ENCODE measurements at regions not wholly inside any gene's neighbourhood (a gene's known extent, or its start where the extent isn't known, plus 50 kb on each side); places are given as distances from the start of the nearest gene placed in this dataset.

DNA sequence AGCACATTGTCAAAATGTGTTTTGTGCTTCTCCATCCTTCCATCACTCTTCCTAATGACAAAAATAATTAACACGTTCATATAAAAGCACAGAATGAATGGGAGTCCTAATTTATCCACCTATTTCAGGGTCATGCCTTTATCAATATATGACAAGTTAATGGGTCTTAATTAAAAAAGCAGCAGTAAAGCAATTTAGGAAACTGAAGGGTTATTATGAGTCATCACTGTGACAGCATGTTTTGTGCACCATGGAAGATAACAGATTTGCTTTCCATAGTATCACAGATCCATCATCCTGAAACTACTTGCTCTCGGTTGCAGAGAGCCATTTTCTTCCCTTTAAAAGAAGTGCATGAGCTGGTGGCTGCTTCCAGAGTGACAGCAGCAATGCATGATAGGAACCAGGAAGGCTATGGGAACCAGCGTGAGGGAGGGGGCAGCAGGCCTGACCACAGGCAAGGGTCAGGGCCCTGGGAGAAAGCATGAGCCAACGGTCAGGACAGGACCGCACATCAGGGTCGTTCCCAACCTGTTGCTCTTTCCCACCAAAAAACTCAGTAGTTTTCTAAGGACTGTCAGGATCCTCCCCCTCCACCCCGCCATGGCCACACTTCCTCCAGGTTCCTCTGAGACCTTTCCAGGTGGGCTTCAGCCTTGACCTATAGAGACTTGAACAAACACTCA, 784.1 kb downstream of the UQCRFS1 start (continued):
- TF ChIP-seq, protein P1, sequence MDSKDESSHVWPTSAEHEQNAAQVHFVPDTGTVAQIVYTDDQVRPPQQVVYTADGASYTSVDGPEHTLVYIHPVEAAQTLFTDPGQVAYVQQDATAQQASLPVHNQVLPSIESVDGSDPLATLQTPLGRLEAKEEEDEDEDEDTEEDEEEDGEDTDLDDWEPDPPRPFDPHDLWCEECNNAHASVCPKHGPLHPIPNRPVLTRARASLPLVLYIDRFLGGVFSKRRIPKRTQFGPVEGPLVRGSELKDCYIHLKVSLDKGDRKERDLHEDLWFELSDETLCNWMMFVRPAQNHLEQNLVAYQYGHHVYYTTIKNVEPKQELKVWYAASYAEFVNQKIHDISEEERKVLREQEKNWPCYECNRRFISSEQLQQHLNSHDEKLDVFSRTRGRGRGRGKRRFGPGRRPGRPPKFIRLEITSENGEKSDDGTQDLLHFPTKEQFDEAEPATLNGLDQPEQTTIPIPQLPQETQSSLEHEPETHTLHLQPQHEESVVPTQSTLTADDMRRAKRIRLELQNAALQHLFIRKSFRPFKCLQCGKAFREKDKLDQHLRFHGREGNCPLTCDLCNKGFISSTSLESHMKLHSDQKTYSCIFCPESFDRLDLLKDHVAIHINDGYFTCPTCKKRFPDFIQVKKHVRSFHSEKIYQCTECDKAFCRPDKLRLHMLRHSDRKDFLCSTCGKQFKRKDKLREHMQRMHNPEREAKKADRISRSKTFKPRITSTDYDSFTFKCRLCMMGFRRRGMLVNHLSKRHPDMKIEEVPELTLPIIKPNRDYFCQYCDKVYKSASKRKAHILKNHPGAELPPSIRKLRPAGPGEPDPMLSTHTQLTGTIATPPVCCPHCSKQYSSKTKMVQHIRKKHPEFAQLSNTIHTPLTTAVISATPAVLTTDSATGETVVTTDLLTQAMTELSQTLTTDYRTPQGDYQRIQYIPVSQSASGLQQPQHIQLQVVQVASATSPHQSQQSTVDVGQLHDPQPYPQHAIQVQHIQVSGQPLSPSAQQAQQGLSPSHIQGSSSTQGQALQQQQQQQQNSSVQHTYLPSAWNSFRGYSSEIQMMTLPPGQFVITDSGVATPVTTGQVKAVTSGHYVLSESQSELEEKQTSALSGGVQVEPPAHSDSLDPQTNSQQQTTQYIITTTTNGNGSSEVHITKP (tag by site-specific recombination; IDR thresholded peaks at IDR 0.05): no peak
- TF ChIP-seq, protein P2, sequence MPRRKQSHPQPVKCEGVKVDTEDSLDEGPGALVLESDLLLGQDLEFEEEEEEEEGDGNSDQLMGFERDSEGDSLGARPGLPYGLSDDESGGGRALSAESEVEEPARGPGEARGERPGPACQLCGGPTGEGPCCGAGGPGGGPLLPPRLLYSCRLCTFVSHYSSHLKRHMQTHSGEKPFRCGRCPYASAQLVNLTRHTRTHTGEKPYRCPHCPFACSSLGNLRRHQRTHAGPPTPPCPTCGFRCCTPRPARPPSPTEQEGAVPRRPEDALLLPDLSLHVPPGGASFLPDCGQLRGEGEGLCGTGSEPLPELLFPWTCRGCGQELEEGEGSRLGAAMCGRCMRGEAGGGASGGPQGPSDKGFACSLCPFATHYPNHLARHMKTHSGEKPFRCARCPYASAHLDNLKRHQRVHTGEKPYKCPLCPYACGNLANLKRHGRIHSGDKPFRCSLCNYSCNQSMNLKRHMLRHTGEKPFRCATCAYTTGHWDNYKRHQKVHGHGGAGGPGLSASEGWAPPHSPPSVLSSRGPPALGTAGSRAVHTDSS (tag by site-specific recombination; IDR thresholded peaks at IDR 0.05): no peak
- TF ChIP-seq ZNF558 (tag by site-specific recombination; IDR thresholded peaks at IDR 0.05) (peak; percentile 40; the same call in 1 of the 2 replicates), ZNF433 (tag by site-specific recombination; IDR thresholded peaks at IDR 0.05; ENCODE audit: low read depth) (no peak), ZNF391 (tag by site-specific recombination; IDR thresholded peaks at IDR 0.05; ENCODE audit: borderline replicate concordance, low read depth) (no peak; the same call in 1 of the 2 replicates), ZNF530 (tag by site-specific recombination; IDR thresholded peaks at IDR 0.05; ENCODE audit: low read depth) (no peak), SALL2 (tag by site-specific recombination; IDR thresholded peaks at IDR 0.05; ENCODE audit: borderline replicate concordance) (no peak), ZNF792 (tag by site-specific recombination; IDR thresholded peaks at IDR 0.05) (no peak), ZNF624 (tag by site-specific recombination; IDR thresholded peaks at IDR 0.05) (no peak)

DNA sequence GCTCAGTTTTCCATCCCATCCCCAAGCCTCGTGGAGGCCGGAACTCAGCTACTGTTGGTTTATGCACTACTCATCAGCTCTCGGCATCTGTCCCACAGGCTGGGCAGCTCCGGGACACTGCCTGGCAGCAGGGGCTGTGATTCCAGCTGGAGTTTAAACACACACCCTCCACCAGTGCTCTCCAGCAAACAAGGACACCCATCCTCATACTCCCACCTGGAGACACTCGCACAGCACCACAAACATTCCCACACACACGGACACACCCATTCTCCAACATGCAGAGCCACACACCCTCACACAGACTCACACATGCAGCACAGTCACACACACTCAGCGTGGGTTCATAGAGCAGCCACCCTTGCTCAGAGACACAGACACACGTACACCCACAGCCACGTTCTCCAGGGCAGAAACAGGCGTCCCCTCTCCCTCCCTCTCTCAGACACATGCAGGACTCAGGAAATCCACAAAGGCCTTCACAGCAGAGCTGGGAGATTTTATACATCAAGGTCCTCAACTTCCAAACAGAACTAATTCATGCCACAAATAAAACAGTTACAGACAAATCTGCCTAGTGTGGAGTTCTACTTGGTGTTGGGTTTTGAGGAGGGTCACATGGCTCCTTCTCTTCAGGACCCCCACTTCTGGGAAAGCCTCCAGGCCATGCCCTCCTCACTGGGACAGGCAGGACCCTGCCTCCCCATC, 785.4 kb downstream of the UQCRFS1 start:
- POLR2A ChIA-PET: interaction anchor here (0.5 kb wide), 1 partner anchor 326 kb away, joined by 3 read pairs; no protein-coding TSS in a partner anchor
- H3K4me3 ChIP-seq (ENCODE audit: low read depth, low read length): no peak overlapping the region
- peaks cover 3% of the 10 kb centered on the region; the same call in 1 of the 2 replicates for H3K9me3 ChIP-seq (ENCODE audit: control insufficient read depth, insufficient read depth, low read depth, low read length)
- CTCF ChIA-PET: interaction anchor here (0.6 to 2.6 kb wide), 5 partner anchors 9 to 283 kb away, joined by 3 to 9 read pairs (median 4); no protein-coding TSS in a partner anchor
- no peaks in the 10 kb centered on the region; a peak in 1 of 3 replicates for H3K36me3 ChIP-seq (ENCODE audit: control insufficient read depth in 2 of 2, insufficient read depth in 1 of 2, low read length in 2 of 2)
- peaks cover 53% of the 10 kb centered on the region for H3K4me1 ChIP-seq (ENCODE audit: control insufficient read depth, insufficient read depth, low read length)
- peak overlapping the region; percentile 51; the same call in 1 of the 2 replicates for H3K27ac ChIP-seq (ENCODE audit: extremely low read depth, low read depth, low read length)
- TF ChIP-seq ZFHX2 (tag by site-specific recombination; conservative IDR thresholded peaks at IDR 0.05): peak; percentile 92
- TF ChIP-seq ZNF211 (tag by site-specific recombination; IDR thresholded peaks at IDR 0.05; ENCODE audit: low read depth): no peak
- TF ChIP-seq ZNF114 (tag by site-specific recombination; IDR thresholded peaks at IDR 0.05): no peak
- 0 out of 2 replicates have a peak, but pooled peaks have one; percentile 19 for TF ChIP-seq ZNF514 (tag by site-specific recombination; IDR thresholded peaks at IDR 0.05)
- TF ChIP-seq PRDM1 (tag by site-specific recombination; IDR thresholded peaks at IDR 0.05): no peak
- TF ChIP-seq, protein P3, sequence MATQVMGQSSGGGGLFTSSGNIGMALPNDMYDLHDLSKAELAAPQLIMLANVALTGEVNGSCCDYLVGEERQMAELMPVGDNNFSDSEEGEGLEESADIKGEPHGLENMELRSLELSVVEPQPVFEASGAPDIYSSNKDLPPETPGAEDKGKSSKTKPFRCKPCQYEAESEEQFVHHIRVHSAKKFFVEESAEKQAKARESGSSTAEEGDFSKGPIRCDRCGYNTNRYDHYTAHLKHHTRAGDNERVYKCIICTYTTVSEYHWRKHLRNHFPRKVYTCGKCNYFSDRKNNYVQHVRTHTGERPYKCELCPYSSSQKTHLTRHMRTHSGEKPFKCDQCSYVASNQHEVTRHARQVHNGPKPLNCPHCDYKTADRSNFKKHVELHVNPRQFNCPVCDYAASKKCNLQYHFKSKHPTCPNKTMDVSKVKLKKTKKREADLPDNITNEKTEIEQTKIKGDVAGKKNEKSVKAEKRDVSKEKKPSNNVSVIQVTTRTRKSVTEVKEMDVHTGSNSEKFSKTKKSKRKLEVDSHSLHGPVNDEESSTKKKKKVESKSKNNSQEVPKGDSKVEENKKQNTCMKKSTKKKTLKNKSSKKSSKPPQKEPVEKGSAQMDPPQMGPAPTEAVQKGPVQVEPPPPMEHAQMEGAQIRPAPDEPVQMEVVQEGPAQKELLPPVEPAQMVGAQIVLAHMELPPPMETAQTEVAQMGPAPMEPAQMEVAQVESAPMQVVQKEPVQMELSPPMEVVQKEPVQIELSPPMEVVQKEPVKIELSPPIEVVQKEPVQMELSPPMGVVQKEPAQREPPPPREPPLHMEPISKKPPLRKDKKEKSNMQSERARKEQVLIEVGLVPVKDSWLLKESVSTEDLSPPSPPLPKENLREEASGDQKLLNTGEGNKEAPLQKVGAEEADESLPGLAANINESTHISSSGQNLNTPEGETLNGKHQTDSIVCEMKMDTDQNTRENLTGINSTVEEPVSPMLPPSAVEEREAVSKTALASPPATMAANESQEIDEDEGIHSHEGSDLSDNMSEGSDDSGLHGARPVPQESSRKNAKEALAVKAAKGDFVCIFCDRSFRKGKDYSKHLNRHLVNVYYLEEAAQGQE (tag by site-specific recombination; IDR thresholded peaks at IDR 0.05): peak; percentile 53; the same call in 1 of the 2 replicates
- TF ChIP-seq ZNF561 (tag by site-specific recombination; IDR thresholded peaks at IDR 0.05; ENCODE audit: borderline replicate concordance): no peak
- TF ChIP-seq ZNF202 (tag by site-specific recombination; IDR thresholded peaks at IDR 0.05; ENCODE audit: borderline replicate concordance): no peak
- TF ChIP-seq, protein P4, sequence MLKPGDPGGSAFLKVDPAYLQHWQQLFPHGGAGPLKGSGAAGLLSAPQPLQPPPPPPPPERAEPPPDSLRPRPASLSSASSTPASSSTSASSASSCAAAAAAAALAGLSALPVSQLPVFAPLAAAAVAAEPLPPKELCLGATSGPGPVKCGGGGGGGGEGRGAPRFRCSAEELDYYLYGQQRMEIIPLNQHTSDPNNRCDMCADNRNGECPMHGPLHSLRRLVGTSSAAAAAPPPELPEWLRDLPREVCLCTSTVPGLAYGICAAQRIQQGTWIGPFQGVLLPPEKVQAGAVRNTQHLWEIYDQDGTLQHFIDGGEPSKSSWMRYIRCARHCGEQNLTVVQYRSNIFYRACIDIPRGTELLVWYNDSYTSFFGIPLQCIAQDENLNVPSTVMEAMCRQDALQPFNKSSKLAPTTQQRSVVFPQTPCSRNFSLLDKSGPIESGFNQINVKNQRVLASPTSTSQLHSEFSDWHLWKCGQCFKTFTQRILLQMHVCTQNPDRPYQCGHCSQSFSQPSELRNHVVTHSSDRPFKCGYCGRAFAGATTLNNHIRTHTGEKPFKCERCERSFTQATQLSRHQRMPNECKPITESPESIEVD (tag by site-specific recombination; IDR thresholded peaks at IDR 0.05): no peak
- TF ChIP-seq, protein P5, sequence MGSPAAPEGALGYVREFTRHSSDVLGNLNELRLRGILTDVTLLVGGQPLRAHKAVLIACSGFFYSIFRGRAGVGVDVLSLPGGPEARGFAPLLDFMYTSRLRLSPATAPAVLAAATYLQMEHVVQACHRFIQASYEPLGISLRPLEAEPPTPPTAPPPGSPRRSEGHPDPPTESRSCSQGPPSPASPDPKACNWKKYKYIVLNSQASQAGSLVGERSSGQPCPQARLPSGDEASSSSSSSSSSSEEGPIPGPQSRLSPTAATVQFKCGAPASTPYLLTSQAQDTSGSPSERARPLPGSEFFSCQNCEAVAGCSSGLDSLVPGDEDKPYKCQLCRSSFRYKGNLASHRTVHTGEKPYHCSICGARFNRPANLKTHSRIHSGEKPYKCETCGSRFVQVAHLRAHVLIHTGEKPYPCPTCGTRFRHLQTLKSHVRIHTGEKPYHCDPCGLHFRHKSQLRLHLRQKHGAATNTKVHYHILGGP (tag by site-specific recombination; IDR thresholded peaks at IDR 0.05): no peak
- TF ChIP-seq ZNF701 (tag by site-specific recombination; IDR thresholded peaks at IDR 0.05): no peak
- TF ChIP-seq ZSCAN16 (tag by site-specific recombination; IDR thresholded peaks at IDR 0.05): no peak
- no peak for TF ChIP-seq ZNF121 (tag by site-specific recombination; IDR thresholded peaks at IDR 0.05)
- TF ChIP-seq ZBTB20 (tag by site-specific recombination; IDR thresholded peaks at IDR 0.05): 0 out of 2 replicates have a peak, but pooled peaks have one; percentile 19
